ENCODE measurements at regions not wholly inside any gene's neighbourhood (a gene's known extent, or its start where the extent isn't known, plus 50 kb on each side); places are given as distances from the start of the nearest gene placed in this dataset.

- TF ChIP-seq CTCF (conservative IDR thresholded peaks at IDR 0.05) (no peak), EZH2 (IDR thresholded peaks at IDR 0.05; ENCODE audit: low read depth) (no peak)
Measured at GRCh38 chr7:52254396-52255010, 780.9 kb upstream of the POM121L12 start.
